Mucosa of descending colon (tissue), 3 donors: ENCODE measurements at regions not wholly inside any gene's neighbourhood (a gene's known extent, or its start where the extent isn't known, plus 50 kb on each side); places are given as distances from the start of the nearest gene placed in this dataset.
"Not testable (repeated sequence)": the region's sequence is repeated elsewhere in the genome, so short reads cannot be mapped to it uniquely, and the experiment has no call there.

Experiments
- ATAC-seq: fragments of 200-7000 bp; cut with Tn5 transposase; one replicate; pipeline ENCODE4 v1.9.1; 2020; ENCODE audit warnings: mild to moderate bottlenecking, moderate library complexity
- DNase-seq, 3 donors: peaks; one replicate each; pipeline ENCODE4 v3.0.0-alpha.2; 2020
- H3K36me3 ChIP-seq: fragments of 200-600 bp; one replicate; pipeline ENCODE4 v1.8.0; 2021; ENCODE audit warnings: low read depth, mild to moderate bottlenecking
- H3K4me1 ChIP-seq: fragments of 200-600 bp; one replicate; pipeline ENCODE4 v1.8.0; 2021; ENCODE audit warnings: low read depth, mild to moderate bottlenecking
- H3K4me3 ChIP-seq: fragments of 200-600 bp; one replicate; pipeline ENCODE4 v1.8.0; 2021; ENCODE audit warnings: mild to moderate bottlenecking
- H3K9me3 ChIP-seq: fragments of 200-600 bp; one replicate; pipeline ENCODE4 v1.8.0; 2021; ENCODE audit warnings: mild to moderate bottlenecking
- CTCF ChIP-seq: fragments of 200-600 bp; IDR thresholded peaks from one replicate; pipeline ENCODE4 v1.8.0; 2022; ENCODE audit warnings: antibody characterized with exemption, mild to moderate bottlenecking
- intact Hi-C, 2 donors: fragments of 100-400 bp; cut with DNase I in 1 of 2; cut with micrococcal nuclease in 1 of 2; formaldehyde crosslinking; loops; one replicate each; pipeline versions ENCODE4 v1.11.0 to v1.11.1; 2022; cut with DNase I, micrococcal nuclease
- donor health status: DM: no; HTN: no; CAD: no; lungs with moderate emphysema.
- donor health status: DM: no; HTN: no; CAD: no.
- donor health status: DM: no; HTN: yes; CAD: no.

GRCh38 chr2:91476244-91476935 is 2784.9 kb downstream of the RPIA start:
- H3K4me3 ChIP-seq, H3K9me3 ChIP-seq, intact Hi-C loops, H3K36me3 ChIP-seq, DNase-seq, ATAC-seq: not testable (repeated sequence)
- H3K4me1 ChIP-seq: peaks cover 14% of the 10 kb centered on the region

DNA sequence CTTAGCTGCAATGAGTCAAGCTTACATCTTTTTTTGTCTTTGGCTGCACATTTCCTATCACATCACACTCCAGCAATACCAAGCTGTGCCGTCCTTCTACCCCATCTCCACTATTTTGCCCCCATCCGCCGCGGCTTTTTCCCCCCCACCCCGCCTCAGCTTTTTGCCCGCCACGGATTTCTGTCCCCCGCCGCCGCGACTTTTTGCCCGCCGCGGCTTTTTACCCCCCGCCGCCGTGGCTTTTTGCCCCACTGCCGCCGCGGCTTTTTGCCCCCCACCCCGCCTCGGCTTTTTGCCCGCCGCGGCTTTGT is 2785.4 kb downstream of the RPIA start:
- peak in 1 of 3 donors; percentile 34 for DNase-seq
- H3K4me3 ChIP-seq, ATAC-seq, H3K36me3 ChIP-seq, intact Hi-C loops, H3K9me3 ChIP-seq: not testable (repeated sequence)
- peaks cover 14% of the 10 kb centered on the region for H3K4me1 ChIP-seq

- H3K4me3 ChIP-seq, H3K9me3 ChIP-seq, H3K36me3 ChIP-seq, ATAC-seq, intact Hi-C loops: not testable (repeated sequence)
- H3K4me1 ChIP-seq: peaks cover 14% of the 10 kb centered on the region
- peak in 1 of 3 donors; percentile 47 for DNase-seq
These were observed 2785.8 kb downstream of the RPIA start for GRCh38 chr2:91477291-91477690.

DNA sequence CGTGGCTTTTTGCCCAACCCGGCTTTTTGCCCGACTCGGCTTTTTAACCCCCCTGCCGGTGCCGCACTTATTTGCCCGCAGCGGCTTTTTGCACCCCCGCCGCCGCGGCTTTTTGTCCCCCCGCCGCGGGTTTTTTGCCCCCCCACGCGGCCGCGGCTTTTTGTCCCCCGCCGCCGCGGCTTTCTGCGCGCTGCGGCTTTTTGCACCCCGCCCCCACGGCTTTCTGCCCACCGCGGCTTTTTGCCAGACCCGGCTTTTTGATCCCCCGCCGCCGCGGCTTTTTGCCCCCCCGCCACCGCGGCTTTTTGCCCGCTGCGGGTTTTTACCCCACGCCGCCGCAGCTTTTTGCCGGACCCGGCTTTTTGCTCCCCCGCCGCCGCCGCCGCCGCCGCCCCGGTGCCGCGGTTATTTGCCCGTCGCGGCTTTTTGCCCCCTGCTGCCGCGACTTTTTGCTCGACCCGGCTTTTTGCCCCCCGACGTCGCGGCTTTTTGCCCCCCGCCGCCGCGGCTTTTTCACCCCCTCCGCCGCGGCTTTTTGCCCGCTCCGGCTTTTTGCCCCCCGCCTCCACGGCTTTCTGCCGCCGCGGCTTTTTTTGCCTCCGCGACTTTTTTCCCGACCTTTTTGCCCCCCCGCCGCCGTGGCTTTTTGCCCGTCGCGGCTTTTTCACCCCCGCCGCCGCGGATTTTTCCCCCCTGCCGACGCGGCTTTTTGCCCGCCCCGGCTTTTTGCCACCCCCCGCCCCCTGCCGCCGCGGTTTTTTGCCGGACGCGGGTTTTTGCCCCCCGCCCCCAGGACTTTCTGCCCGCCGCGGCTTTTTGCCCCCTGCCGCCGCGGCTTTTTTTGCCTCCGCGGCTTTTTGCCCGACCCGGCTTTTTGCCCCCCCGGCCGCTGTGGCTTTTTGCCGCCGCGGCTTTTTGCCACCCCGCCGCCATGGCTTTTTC is 2786.5 kb downstream of the RPIA start:
- Histone ChIP-seq H3K4me3 (no peak overlapping the region), H3K4me1 (peaks cover 14% of the 10 kb centered on the region), H3K36me3 (no peaks in the 10 kb centered on the region), H3K9me3 (no peaks in the 10 kb centered on the region)
- TF ChIP-seq CTCF: no peak
- intact Hi-C loops: no loop called here
- ATAC-seq (no peak), DNase-seq (peak in 2 of 3 donors; percentile 50 to 64)

- peaks cover 14% of the 10 kb centered on the region for H3K4me1 ChIP-seq
- intact Hi-C loops, ATAC-seq, H3K9me3 ChIP-seq, H3K36me3 ChIP-seq, H3K4me3 ChIP-seq: not testable (repeated sequence)
- peak in 1 of 3 donors; percentile 53 for DNase-seq
These were observed 2787.6 kb downstream of the RPIA start for GRCh38 chr2:91478851-91479718.

GRCh38 chr2:91485226-91485625 is 2793.8 kb downstream of the RPIA start:
- ATAC-seq, DNase-seq, H3K36me3 ChIP-seq, intact Hi-C loops, H3K9me3 ChIP-seq, H3K4me1 ChIP-seq, H3K4me3 ChIP-seq: not testable (repeated sequence)

DNA sequence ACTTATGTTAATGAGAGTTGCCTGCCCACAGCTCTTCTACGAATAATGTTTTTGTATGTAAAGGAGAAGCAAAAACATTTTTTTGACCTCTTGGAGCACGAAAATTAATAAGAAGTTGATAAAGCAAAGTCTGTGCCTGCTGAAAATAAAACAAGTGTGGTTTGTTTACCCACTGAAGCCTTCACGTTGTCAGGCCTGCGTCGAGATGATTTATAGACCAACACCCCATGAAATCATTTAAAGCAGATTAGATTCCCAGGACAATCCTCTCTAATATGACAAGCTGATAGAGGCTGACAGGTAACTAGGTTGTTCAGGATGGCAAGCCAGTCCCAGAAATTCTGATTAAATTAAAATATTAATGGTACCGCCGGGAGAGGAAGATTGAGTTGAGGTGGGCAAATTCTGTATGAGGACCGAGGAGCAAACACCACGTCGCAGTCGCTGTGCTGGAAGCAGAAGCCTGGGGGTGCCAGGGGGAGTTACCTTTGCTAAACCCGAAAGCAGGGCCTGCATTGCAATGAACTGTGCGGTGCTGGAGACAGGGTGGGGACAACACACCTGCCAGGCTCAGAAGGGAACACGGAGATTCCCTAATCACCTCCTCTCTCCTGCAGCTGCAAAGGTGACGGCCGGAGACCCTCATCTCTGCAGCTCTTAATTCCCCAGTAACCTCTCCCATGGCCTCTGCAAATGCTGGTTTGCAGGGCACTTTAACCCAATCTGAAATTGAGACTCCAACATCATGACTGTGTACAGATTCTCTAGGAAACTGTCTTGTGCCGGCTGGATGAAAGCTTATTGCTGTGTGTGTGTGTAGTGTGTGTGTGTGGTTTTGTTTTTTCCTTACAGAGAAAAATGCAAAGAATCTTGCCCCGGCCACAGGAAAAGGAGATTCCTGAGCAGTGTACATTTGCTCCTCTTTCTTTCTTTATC is 2805.9 kb downstream of the RPIA start:
- intact Hi-C loops, H3K36me3 ChIP-seq, H3K4me1 ChIP-seq, H3K9me3 ChIP-seq, H3K4me3 ChIP-seq: not testable (repeated sequence)
- DNase-seq: peak in 1 of 3 donors; percentile 5
- ATAC-seq: peak; percentile 42

DNA sequence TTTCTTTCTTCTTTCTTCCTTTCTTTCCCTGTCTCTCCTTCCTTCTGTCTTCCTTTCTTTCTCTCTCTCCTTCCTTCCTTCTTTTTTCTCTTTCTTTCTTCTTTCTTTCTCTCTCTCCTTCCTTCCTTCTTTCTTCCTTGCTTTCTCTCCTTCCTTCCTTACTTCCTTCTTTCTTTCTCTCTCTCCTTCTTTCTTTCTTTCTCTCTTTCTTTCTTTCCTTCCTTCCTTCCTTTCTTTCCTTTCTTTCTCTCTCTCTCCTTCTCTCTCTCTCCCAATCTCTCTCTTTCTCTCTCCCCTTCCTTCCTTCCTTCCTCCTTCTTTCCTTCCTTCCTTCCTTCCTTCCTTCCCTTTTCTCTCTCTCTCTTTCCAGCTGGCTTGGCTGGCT is 2806.6 kb downstream of the RPIA start:
- ATAC-seq, intact Hi-C loops: not testable (repeated sequence)

DNA sequence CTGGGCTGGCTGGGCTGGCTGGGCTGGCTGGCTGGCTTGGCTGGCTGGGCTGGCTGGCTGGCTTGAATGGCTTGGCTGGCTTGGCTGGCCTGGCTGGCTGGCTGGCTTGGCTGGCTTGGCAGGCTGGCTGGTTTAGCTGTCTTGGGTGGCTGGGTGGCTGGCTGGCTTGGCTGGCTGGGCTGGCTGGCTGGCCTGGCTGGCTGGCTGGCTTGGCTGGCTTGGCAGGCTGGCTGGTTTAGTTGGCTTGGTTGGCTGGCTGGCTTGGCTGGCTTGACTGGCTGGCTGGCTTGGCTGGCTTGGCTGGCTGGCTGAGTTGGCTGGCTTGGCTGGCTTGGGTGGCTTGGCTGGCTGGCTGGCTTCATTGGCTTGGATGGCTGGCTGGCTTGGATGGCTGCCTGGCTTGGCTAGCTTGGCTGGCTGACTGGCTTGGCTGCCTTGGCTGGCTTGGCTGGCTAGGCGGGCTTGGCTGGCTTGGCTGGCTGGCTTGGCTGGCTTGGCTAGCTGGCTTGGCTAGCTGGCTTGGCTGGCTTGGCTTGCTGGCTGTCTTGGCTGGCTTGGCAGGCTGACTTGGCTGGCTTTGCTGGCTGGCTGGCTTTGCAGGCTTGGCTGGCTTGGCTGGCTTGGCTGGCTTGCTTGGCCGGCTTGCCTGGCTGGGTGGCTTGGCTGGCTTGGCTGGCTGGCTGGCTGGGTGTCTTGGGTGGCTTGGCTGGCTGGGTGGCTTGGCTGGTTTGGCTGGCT is 2807.2 kb downstream of the RPIA start:
- H3K9me3 ChIP-seq, H3K4me1 ChIP-seq, intact Hi-C loops, ATAC-seq, H3K36me3 ChIP-seq, H3K4me3 ChIP-seq: not testable (repeated sequence)
- peak in 1 of 3 donors; percentile 77 for DNase-seq

More for the DNA sequence above, 2806.6 kb downstream of the RPIA start:
- not testable (repeated sequence) for H3K4me3 ChIP-seq, H3K36me3 ChIP-seq, H3K4me1 ChIP-seq, H3K9me3 ChIP-seq, DNase-seq

GRCh38 chr2:91499431-91500050 is 2808.1 kb downstream of the RPIA start:
- H3K9me3 ChIP-seq, intact Hi-C loops, H3K4me3 ChIP-seq, ATAC-seq, H3K4me1 ChIP-seq, H3K36me3 ChIP-seq: not testable (repeated sequence)
- DNase-seq: peak in 1 of 3 donors; percentile 50
